Stimulated activated naive B cell treated with anti-CD40 and anti-IgM and Interleukin-4, amounts not matched to agents 10 μg/mL and 1 μg/mL and 100 μg/mL, for 72 hours (primary cell): ENCODE measurements at regions not wholly inside any gene's neighbourhood (a gene's known extent, or its start where the extent isn't known, plus 50 kb on each side); places are given as distances from the start of the nearest gene placed in this dataset.
"Not testable (repeated sequence)": the region's sequence is repeated elsewhere in the genome, so short reads cannot be mapped to it uniquely, and the experiment has no call there.

Experiments used
- ATAC-seq, 2 donors: fragments of 150-1000 bp; cut with Tn5 transposase; replicated peaks; 2 replicates each; pipeline ENCODE4 v1.10.0; 2021; ENCODE audit warnings: moderate library complexity in 1 of 2
- DNase-seq: peaks from one replicate; pipeline ENCODE4 v3.0.0; 2021
- H3K27ac Mint-ChIP-seq: one replicate; pipeline ENCODE4 v1.8.0; 2022; ENCODE audit warnings: mild to moderate bottlenecking, mixed read lengths
- H3K27me3 Mint-ChIP-seq, 2 donors: one replicate each; pipeline ENCODE4 v1.8.0; 2022; ENCODE audit warnings: mixed read lengths in 2 of 2
- H3K36me3 Mint-ChIP-seq, 2 donors: one replicate each; pipeline ENCODE4 v1.8.0; 2022; ENCODE audit warnings: mixed read lengths in 2 of 2, mild to moderate bottlenecking in 1 of 2
- H3K4me1 Mint-ChIP-seq, 2 donors: one replicate each; pipeline ENCODE4 v1.8.0; 2022; ENCODE audit warnings: mixed read lengths in 2 of 2, mild to moderate bottlenecking in 1 of 2
- H3K4me3 Mint-ChIP-seq, 2 donors: one replicate each; pipeline ENCODE4 v1.8.0; 2022; ENCODE audit warnings: mild to moderate bottlenecking in 2 of 2, mixed read lengths in 2 of 2, moderate library complexity in 1 of 2
- H3K9me3 Mint-ChIP-seq, 2 donors: one replicate each; pipeline ENCODE4 v1.8.0; 2022; ENCODE audit warnings: mixed read lengths in 2 of 2, mild to moderate bottlenecking in 1 of 2

GRCh38 chr10:30695481-30696236 is 66.1 kb upstream of the LYZL2 start:
- ATAC-seq, result not testable (repeated sequence)

DNA sequence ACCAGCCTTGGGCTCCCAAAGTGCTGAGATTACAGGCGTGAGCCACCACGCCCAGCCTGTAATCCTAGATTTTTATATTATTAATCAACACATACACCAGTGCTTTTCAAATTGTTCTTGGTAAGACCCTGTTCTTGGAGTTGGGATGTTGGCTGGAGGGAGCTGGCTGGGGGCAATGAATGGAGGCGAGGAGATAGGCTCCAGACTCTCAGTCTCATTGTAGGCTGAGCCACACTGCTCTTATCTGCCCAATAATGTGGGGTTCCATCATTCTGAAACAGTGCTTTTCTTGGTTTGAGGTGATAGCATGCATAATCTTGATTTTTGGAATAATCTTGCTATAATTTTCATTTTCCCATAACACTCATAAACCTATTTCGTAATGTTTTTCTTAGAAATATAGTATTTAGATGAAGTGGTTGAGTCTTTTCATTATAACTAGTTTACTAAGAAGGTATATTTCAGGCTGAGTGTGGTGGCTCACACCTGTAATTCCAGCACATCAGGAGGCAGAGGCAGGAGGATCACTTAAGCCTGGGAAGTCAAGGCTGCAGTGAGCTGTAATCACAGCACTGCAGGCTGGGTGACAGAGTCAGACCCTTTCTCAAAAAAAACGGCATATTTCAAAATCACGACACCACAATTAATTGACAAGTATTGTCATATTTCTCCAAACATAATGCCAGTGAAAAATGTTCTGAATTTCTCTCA is 65.1 kb upstream of the LYZL2 start:
- no peak overlapping the region for H3K27ac Mint-ChIP-seq
- H3K27me3 Mint-ChIP-seq, result peaks cover 0 to 6% of the 10 kb centered on the region in 2 donors
- H3K4me1 Mint-ChIP-seq, result peaks cover 8 to 16% of the 10 kb centered on the region in 2 donors
- no peaks in the 10 kb centered on the region for H3K36me3 Mint-ChIP-seq
- no peak for DNase-seq
- no peaks in the 10 kb centered on the region for H3K9me3 Mint-ChIP-seq
- ATAC-seq, result no peak
- no peak overlapping the region for H3K4me3 Mint-ChIP-seq

More at GRCh38 chr10:30695481-30696236, 66.1 kb upstream of the LYZL2 start:
- H3K36me3 Mint-ChIP-seq, H3K27me3 Mint-ChIP-seq, H3K4me3 Mint-ChIP-seq, DNase-seq, H3K9me3 Mint-ChIP-seq, H3K27ac Mint-ChIP-seq: not testable (repeated sequence)
- peaks cover 10 to 16% of the 10 kb centered on the region in 2 donors for H3K4me1 Mint-ChIP-seq

- H3K9me3 Mint-ChIP-seq, result no peaks in the 10 kb centered on the region
- peaks cover 2 to 5% of the 10 kb centered on the region in 2 donors for H3K4me1 Mint-ChIP-seq
- no peaks in the 10 kb centered on the region for H3K36me3 Mint-ChIP-seq
- ATAC-seq (no peak), DNase-seq (no peak)
- no peak overlapping the region for H3K27ac Mint-ChIP-seq
- peaks cover 8 to 20% of the 10 kb centered on the region in 2 donors for H3K27me3 Mint-ChIP-seq
- no peak overlapping the region for H3K4me3 Mint-ChIP-seq
Measured at GRCh38 chr10:30691639-30692015, 62.1 kb upstream of the LYZL2 start.

DNA sequence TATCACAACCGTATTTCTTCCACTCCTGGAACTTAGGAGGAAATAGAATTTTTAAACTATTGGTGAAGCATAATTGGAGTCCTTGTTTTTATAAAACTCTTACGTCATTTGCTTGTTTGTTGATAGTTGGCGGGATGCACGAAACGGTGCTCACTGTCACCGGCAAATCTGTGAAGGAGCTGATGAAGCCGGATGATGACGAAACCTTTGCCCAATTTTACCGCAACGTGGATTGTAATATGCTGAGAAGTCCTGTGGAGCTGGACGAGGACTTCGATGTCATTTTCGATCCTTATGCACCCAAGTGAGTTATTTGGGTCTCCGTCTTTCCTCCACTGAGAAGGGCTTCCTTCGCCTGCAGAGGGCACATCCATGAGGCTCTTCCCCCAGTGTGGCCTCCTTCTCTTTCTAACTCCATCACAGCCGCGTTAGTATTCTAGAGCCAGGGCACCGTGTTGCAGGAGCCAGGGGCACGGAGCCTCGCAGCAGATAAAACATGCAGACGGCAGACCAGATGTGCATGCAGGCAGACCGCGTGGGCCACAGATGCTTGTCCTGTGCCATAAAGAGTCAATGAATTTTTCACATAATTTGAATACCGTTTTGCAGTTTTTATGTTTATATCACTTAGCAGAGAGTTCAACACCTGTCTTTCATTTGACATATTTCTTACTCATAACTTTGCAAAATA is 61.5 kb upstream of the LYZL2 start:
- not testable (repeated sequence) for H3K36me3 Mint-ChIP-seq, ATAC-seq, H3K4me1 Mint-ChIP-seq, DNase-seq, H3K27ac Mint-ChIP-seq, H3K4me3 Mint-ChIP-seq, H3K9me3 Mint-ChIP-seq
- H3K27me3 Mint-ChIP-seq, result peaks cover 9 to 21% of the 10 kb centered on the region in 2 donors

DNA sequence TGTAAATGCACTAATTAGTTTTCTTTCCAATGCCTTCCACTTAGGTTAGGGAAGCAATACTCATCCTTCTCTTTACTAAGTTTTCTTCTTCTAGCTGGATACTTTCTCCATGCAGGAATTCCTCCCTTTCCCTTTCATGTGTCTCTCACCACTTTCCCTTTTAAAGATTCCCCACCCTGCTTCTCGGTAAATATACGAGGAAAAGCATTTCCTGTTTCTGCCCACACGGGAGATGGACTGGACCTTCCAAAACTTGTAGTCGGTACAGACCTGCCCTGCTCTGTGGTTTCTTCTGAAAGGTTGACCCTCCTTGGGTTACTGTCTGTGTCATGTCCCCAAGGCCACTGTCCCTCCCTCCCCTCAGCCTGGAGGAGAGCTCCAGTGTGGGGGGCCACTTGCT is 58.9 kb upstream of the LYZL2 start:
- ATAC-seq, result no peak
- H3K27ac Mint-ChIP-seq, result peak overlapping the region; percentile 65
- no peak overlapping the region for H3K4me3 Mint-ChIP-seq
- H3K9me3 Mint-ChIP-seq, result no peaks in the 10 kb centered on the region
- H3K4me1 Mint-ChIP-seq, result peaks cover 2 to 8% of the 10 kb centered on the region in 2 donors
- DNase-seq, result no peak
- H3K27me3 Mint-ChIP-seq, result peaks cover 22 to 36% of the 10 kb centered on the region in 2 donors
- H3K36me3 Mint-ChIP-seq, result no peaks in the 10 kb centered on the region

DNA sequence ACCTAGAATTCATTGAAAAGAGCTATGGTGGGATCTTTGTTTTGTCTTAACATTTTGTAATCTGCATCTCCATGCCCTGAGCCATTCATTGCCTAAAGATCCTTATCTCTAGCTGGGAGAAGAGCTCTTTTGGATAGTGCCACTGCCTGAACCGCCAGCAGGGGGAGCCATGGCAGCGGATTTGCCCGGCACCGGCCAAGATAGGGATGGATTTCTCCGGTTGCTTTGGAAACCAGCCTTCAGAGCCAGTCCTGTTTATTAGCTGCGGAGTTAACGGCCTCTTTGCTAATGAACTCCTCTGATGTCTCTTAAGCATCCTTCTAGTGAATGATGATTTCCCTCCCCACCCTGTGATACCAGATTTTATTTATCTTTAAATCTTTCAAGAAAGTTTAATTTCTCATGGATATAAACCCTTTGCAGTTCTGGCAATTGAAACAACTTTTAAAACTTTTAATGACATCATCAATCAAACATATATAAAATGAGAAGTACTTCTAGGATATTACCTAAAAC is 58.2 kb upstream of the LYZL2 start:
- Mint-ChIP-seq H3K36me3 (no peaks in the 10 kb centered on the region), H3K9me3 (no peaks in the 10 kb centered on the region)

DNA sequence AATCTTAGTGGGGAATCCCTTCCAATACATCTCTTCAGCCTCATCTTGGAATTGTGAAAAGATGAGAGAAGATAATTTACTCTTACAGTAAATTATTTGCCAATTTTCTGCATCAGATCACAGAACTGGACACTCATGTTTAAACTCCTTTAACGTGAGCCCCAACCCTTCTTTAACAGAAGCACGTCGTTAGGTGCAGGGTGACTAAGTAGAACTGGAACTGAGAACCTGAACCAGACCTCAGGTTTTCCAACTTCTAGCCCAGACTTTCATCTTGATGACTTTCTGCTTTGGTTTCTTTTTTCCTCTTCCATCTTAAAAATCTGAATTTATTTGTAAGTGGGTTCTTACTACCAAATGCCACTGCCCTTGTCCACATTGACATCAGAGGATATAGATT is 57.2 kb upstream of the LYZL2 start:
- no peaks in the 10 kb centered on the region for H3K9me3 Mint-ChIP-seq
- ATAC-seq (no peak), DNase-seq (no peak)
- H3K36me3 Mint-ChIP-seq, result no peaks in the 10 kb centered on the region
- H3K27ac Mint-ChIP-seq, result no peak overlapping the region
- peaks cover 2 to 10% of the 10 kb centered on the region in 2 donors for H3K4me1 Mint-ChIP-seq
- H3K4me3 Mint-ChIP-seq, result no peak overlapping the region
- peaks cover 29 to 45% of the 10 kb centered on the region in 2 donors for H3K27me3 Mint-ChIP-seq

More for the DNA sequence above, 58.2 kb upstream of the LYZL2 start:
- H3K27me3 Mint-ChIP-seq, result peaks cover 22 to 40% of the 10 kb centered on the region in 2 donors
- no peak overlapping the region for H3K4me3 Mint-ChIP-seq
- H3K27ac Mint-ChIP-seq, result no peak overlapping the region
- peaks cover 2 to 10% of the 10 kb centered on the region in 2 donors for H3K4me1 Mint-ChIP-seq
- peak; percentile 51 for DNase-seq
- peak; percentile 73 to 90 for ATAC-seq

- H3K36me3 Mint-ChIP-seq, result peaks cover 0 to 2% of the 10 kb centered on the region in 2 donors
- H3K27me3 Mint-ChIP-seq, result peaks cover 37 to 69% of the 10 kb centered on the region in 2 donors
- H3K4me1 Mint-ChIP-seq, result peaks cover 2 to 7% of the 10 kb centered on the region in 2 donors
- DNase-seq, result no peak
- H3K4me3 Mint-ChIP-seq, result no peak overlapping the region
- no peak overlapping the region for H3K27ac Mint-ChIP-seq
- H3K9me3 Mint-ChIP-seq, result peaks cover 0 to 2% of the 10 kb centered on the region in 2 donors
- no peak for ATAC-seq
Measured at GRCh38 chr10:30683496-30683895, 53.9 kb upstream of the LYZL2 start.

GRCh38 chr10:30682377-30683199 is 53.0 kb upstream of the LYZL2 start:
- peaks cover 36 to 66% of the 10 kb centered on the region in 2 donors for H3K27me3 Mint-ChIP-seq
- not testable (repeated sequence) for H3K4me3 Mint-ChIP-seq, DNase-seq, H3K27ac Mint-ChIP-seq, H3K4me1 Mint-ChIP-seq, H3K9me3 Mint-ChIP-seq, ATAC-seq, H3K36me3 Mint-ChIP-seq

- Mint-ChIP-seq H3K4me3 (no peak overlapping the region), H3K27me3 (peaks cover 29 to 56% of the 10 kb centered on the region in 2 donors), H3K27ac (no peak overlapping the region), H3K36me3 (peaks cover 0 to 2% of the 10 kb centered on the region in 2 donors), H3K4me1 (peaks cover 0 to 5% of the 10 kb centered on the region in 2 donors), H3K9me3 (peaks cover 0 to 2% of the 10 kb centered on the region in 2 donors)
- ATAC-seq (no peak), DNase-seq (no peak)
Measured at GRCh38 chr10:30680908-30681307, 51.4 kb upstream of the LYZL2 start.
